HL-60 (cell line): ENCODE measurements at regions not wholly inside any gene's neighbourhood (a gene's known extent, or its start where the extent isn't known, plus 50 kb on each side); places are given as distances from the start of the nearest gene placed in this dataset.

Experiments
- CTCF ChIP-seq: IDR thresholded peaks from one replicate; pipeline ENCODE4 v1.5.1; 2011; ENCODE audit warnings: low read length, control low read depth, inconsistent platforms; ENCODE audit not compliant: insufficient read depth
- GABPA ChIP-seq: IDR thresholded peaks from 2 replicates; pipeline ENCODE4 v1.6.1; 2012; ENCODE audit warnings: low read depth
- POLR2AphosphoS5 ChIP-seq: IDR thresholded peaks from 2 replicates; pipeline ENCODE4 v1.6.1; 2012; ENCODE audit warnings: low read depth
- REST ChIP-seq: IDR thresholded peaks from 2 replicates; pipeline ENCODE4 v1.6.1; 2012; ENCODE audit warnings: low read depth; ENCODE audit not compliant: insufficient replicate concordance

- TF ChIP-seq CTCF = no peak
- TF ChIP-seq REST = no peak
- no peak for TF ChIP-seq POLR2AphosphoS5
- no peak for TF ChIP-seq GABPA
These were observed 250.3 kb upstream of the SEMA6A start for GRCh38 chr5:116824751-116825438.
